ENCODE measurements at regions not wholly inside any gene's neighbourhood (a gene's known extent, or its start where the extent isn't known, plus 50 kb on each side); places are given as distances from the start of the nearest gene placed in this dataset.

DNA sequence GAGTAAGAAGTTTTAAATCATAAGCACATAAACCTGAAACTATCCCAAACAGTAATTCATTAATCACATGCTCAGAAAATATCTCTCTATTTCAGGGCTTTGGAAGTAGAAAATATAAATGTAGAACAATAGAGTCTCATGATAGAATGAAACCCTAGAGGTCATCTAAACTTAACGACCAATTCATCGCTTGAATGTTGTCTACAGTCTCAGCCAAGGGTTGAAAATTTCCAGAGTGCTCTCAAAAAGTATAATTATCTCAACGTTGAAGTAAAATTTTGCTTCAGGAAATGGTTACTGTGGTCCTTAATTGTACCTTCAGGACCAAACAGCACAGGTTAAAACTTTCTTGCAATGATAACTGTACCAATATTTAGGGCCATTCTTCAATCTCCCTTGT lies 1053.6 kb upstream of the SEL1L start:
- no peak overlapping the region for H3K27ac ChIP-seq (ENCODE audit: low read depth in 2 of 2, low read length in 2 of 2)
- no peaks in the 10 kb centered on the region for H3K36me3 ChIP-seq (ENCODE audit: control insufficient read depth in 2 of 3, insufficient read depth in 3 of 3, low read length in 3 of 3)
- no peak for DNase-seq
- H3K9ac ChIP-seq (ENCODE audit: low read length in 3 of 3) = no peak overlapping the region
- intact Hi-C loops (cut with DNase I) = no loop called here
- TF ChIP-seq, protein P1, sequence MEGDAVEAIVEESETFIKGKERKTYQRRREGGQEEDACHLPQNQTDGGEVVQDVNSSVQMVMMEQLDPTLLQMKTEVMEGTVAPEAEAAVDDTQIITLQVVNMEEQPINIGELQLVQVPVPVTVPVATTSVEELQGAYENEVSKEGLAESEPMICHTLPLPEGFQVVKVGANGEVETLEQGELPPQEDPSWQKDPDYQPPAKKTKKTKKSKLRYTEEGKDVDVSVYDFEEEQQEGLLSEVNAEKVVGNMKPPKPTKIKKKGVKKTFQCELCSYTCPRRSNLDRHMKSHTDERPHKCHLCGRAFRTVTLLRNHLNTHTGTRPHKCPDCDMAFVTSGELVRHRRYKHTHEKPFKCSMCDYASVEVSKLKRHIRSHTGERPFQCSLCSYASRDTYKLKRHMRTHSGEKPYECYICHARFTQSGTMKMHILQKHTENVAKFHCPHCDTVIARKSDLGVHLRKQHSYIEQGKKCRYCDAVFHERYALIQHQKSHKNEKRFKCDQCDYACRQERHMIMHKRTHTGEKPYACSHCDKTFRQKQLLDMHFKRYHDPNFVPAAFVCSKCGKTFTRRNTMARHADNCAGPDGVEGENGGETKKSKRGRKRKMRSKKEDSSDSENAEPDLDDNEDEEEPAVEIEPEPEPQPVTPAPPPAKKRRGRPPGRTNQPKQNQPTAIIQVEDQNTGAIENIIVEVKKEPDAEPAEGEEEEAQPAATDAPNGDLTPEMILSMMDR (IDR thresholded peaks at IDR 0.05; ENCODE audit: borderline replicate concordance, extremely low read depth, insufficient read depth) = no peak
- H3K9me3 ChIP-seq (ENCODE audit: control insufficient read depth in 2 of 3, insufficient read depth in 1 of 3, low read length in 3 of 3) = no peaks in the 10 kb centered on the region
- no peaks in the 10 kb centered on the region for H3K27me3 ChIP-seq (ENCODE audit: control insufficient read depth, insufficient read depth, low read length)
- no peak overlapping the region for H3K4me3 ChIP-seq (ENCODE audit: low read length in 3 of 3)
- H3K4me1 ChIP-seq (ENCODE audit: control insufficient read depth in 2 of 3, insufficient read depth in 2 of 3, low read depth in 1 of 3, low read length in 3 of 3) = no peaks in the 10 kb centered on the region
- FAIRE-seq = no peak

DNA sequence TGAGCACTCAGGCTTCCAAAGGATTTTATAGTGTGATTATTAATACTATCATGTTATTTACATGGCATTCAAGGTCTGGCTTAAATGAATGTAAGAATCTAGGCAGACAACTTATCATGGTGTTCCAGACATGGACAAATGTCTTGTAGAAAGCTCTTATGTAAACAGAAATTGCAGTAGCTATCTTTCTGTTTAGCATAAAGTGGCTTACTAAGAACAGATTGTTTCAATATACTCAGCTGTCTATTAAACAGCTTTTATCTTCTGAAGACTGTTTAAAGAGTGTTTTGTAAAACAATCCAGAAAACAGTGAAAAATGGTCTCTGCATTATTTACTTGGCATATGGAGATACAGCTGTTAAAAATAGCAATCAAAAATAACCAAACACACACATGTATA lies 1061.8 kb upstream of the SEL1L start:
- no peak overlapping the region for H3K9ac ChIP-seq (ENCODE audit: low read length in 3 of 3)
- intact Hi-C loops (cut with DNase I) = no loop called here
- DNase-seq (peak in 1 of 5 donors; percentile 12), FAIRE-seq (no peak)
- H3K27me3 ChIP-seq (ENCODE audit: control insufficient read depth, insufficient read depth, low read length) = no peaks in the 10 kb centered on the region
- H3K9me3 ChIP-seq (ENCODE audit: control insufficient read depth in 2 of 3, insufficient read depth in 1 of 3, low read length in 3 of 3) = no peaks in the 10 kb centered on the region
- H3K36me3 ChIP-seq (ENCODE audit: control insufficient read depth in 2 of 3, insufficient read depth in 3 of 3, low read length in 3 of 3) = no peaks in the 10 kb centered on the region
- H3K27ac ChIP-seq (ENCODE audit: low read depth in 2 of 2, low read length in 2 of 2) = no peak overlapping the region
- H3K4me3 ChIP-seq (ENCODE audit: low read length in 3 of 3) = no peak overlapping the region
- TF ChIP-seq, protein P1 (IDR thresholded peaks at IDR 0.05; ENCODE audit: borderline replicate concordance, extremely low read depth, insufficient read depth) = no peak
- H3K4me1 ChIP-seq (ENCODE audit: control insufficient read depth in 2 of 3, insufficient read depth in 2 of 3, low read depth in 1 of 3, low read length in 3 of 3) = no peaks in the 10 kb centered on the region

DNA sequence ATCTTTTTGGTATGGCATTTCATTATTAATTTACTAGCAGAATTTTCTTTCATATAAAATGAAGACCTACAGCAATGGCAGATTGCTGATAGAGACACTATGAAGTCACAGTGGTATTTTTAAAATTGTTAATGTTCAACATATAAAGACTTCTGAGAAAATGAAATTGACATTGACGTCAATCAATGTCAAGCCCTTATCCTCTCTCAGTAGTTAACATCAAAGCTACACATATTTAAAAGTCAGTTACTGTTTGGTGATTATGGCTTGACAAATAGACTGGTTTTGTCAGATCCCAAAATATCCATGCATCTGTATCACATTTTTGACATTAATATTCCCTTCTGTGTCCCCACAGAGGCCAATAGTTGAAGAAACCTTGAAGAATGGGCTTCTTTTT lies 1069.1 kb upstream of the SEL1L start:
- no peak for FAIRE-seq
- Histone ChIP-seq H3K4me3 (ENCODE audit: low read length in 3 of 3) (no peak overlapping the region), H3K4me1 (ENCODE audit: control insufficient read depth in 2 of 3, insufficient read depth in 2 of 3, low read depth in 1 of 3, low read length in 3 of 3) (no peaks in the 10 kb centered on the region), H3K27ac (ENCODE audit: low read depth in 2 of 2, low read length in 2 of 2) (no peak overlapping the region), H3K9me3 (ENCODE audit: control insufficient read depth in 2 of 3, insufficient read depth in 1 of 3, low read length in 3 of 3) (no peaks in the 10 kb centered on the region), H3K36me3 (ENCODE audit: control insufficient read depth in 2 of 3, insufficient read depth in 3 of 3, low read length in 3 of 3) (no peaks in the 10 kb centered on the region), H3K9ac (ENCODE audit: low read length in 3 of 3) (no peak overlapping the region), H3K27me3 (ENCODE audit: control insufficient read depth, insufficient read depth, low read length) (no peaks in the 10 kb centered on the region)
- intact Hi-C loops (cut with DNase I) = no loop called here
- no peak for DNase-seq
- TF ChIP-seq, protein P1 (IDR thresholded peaks at IDR 0.05; ENCODE audit: borderline replicate concordance, extremely low read depth, insufficient read depth) = no peak

DNA sequence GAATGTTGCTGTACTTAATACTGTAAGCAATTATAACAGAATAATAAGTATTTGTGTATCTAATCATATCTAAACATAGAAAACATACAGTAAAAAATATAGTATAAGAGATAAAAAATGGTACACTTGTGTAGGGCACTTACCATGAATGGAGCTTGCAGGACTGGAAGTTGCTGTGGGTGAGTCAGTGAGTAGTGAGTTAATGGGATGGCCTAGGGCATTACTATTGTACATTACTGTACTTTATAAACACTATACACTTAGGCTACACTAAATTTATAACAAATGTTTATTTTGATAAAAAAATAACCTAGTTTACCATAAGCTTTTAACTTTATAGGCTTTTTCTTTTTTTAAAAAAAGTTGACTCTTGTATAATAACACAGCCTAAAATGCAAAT lies 1071.2 kb upstream of the SEL1L start:
- Histone ChIP-seq H3K36me3 (ENCODE audit: control insufficient read depth in 2 of 3, insufficient read depth in 3 of 3, low read length in 3 of 3) (no peaks in the 10 kb centered on the region), H3K9ac (ENCODE audit: low read length in 3 of 3) (no peak overlapping the region), H3K27ac (ENCODE audit: low read depth in 2 of 2, low read length in 2 of 2) (no peak overlapping the region), H3K9me3 (ENCODE audit: control insufficient read depth in 2 of 3, insufficient read depth in 1 of 3, low read length in 3 of 3) (no peaks in the 10 kb centered on the region), H3K4me1 (ENCODE audit: control insufficient read depth in 2 of 3, insufficient read depth in 2 of 3, low read depth in 1 of 3, low read length in 3 of 3) (no peaks in the 10 kb centered on the region), H3K4me3 (ENCODE audit: low read length in 3 of 3) (no peak overlapping the region), H3K27me3 (ENCODE audit: control insufficient read depth, insufficient read depth, low read length) (no peaks in the 10 kb centered on the region)
- no peak for DNase-seq
- intact Hi-C loops (cut with DNase I) = no loop called here
- no peak for FAIRE-seq
- TF ChIP-seq, protein P1 (IDR thresholded peaks at IDR 0.05; ENCODE audit: borderline replicate concordance, extremely low read depth, insufficient read depth) = no peak

All from kidney (tissue), 13 donors.